GM21619 (cell line): ENCODE measurements at regions not wholly inside any gene's neighbourhood (a gene's known extent, or its start where the extent isn't known, plus 50 kb on each side); places are given as distances from the start of the nearest gene placed in this dataset.

Experiments used
- ATAC-seq: cut with Tn5 transposase; IDR thresholded peaks from one replicate; pipeline ENCODE4 v1.9.1; 2021; ENCODE audit not compliant: unreplicated experiment

- no peak for ATAC-seq
Measured at GRCh38 chr10:118835682-118836326, 81.0 kb upstream of the CACUL1 start.

GRCh38 chr10:118838364-118838763 lies 83.6 kb upstream of the CACUL1 start:
- ATAC-seq, result no peak

DNA sequence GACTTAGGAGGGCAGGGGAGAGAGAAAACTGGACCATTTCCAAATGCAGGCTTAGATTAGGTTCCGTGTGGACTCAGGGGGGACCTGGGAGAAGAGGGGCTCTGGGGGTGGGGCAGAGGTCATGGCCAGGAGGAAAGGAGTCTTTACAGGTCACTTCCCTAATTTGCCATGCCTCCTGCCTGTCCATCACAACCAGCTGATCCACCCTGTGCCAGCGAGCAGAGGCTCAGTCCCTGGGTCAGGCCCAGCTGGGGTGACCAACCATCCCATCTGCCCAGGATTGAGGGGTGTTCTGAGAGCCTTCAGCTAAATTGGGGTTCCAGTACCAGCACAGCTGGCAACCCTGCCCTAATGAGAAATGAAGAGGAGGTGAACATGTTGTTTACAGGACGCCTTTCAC lies 84.6 kb upstream of the CACUL1 start:
- ATAC-seq, result no peak

DNA sequence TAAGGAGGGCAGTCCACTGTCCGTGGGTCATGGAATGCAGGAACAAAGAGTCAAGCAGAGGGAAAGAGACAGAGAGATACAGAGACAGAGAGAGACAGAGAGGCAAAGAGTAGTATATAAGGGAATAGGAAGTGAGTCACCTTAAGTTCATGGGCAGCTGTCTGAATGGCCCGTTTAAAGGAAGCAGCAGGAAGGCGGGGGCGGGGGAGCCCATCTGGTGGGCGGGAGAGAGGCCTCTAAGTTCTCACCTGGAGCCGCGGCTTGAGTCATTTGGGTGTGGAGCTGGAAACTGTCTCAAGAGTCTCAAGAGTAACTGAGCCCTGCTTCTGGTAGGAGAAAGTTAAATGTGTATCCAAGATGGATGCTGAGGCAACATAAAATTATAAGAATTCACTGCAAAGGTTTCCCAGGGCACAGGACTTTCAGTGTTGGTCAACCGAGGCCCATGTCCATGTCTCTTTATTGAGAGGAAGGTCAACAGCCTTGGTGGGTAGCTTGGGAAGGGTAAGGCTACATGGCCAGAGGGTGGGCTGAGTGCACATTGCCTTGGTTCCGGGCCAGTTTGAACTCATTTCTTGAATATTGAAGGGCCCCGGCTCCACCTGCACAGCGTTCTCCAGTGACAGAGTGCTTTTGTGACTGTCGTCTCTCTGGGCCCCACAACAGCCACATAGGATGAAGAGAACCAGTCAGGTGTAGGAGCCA lies 85.5 kb upstream of the CACUL1 start:
- no peak for ATAC-seq

GRCh38 chr10:118840776-118841468 lies 86.2 kb upstream of the CACUL1 start:
- no peak for ATAC-seq

GRCh38 chr10:118841881-118842605 lies 87.3 kb upstream of the CACUL1 start:
- ATAC-seq, result no peak

GRCh38 chr10:118842843-118843624 lies 88.3 kb upstream of the CACUL1 start:
- ATAC-seq, result no peak

- ATAC-seq, result no peak
Measured at GRCh38 chr10:118843647-118844265, 89.0 kb upstream of the CACUL1 start.

DNA sequence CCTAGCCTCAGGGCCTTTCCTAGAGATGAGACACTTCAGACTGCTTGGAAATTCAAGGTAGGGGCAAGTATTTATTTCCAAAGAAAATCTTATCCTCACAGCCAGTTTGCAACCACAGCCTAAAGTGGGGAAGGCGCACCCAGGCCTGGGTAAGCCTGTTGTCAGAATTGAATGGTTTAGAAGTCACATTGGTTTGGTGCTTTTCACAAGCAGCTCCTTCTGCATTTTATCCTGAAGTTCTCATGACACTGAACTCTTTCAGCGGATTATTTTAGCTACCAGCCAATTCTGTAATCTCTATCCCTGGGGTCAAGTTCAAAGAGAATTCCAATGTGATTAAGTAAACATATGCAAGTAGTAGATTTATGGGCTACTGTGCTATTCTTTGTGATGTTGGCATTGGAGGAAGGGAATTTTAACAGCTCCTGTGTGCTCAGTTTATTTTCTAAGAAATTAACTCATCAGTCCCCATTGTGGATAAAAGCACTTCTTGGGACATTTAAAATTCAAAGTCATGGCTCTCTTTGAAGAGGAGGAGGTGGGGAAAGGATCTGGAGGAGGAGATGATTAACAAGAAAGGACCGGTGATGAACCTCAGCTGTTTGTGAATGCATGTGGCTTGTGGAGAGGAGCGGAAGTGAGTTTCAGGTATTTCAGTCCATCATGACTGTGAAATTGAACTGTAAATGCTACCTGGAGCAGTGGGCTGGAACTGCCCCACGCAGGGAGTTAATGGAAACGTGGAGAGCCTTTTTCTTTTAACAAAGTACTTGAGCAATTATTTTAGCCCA lies 90.2 kb upstream of the CACUL1 start:
- no peak for ATAC-seq

DNA sequence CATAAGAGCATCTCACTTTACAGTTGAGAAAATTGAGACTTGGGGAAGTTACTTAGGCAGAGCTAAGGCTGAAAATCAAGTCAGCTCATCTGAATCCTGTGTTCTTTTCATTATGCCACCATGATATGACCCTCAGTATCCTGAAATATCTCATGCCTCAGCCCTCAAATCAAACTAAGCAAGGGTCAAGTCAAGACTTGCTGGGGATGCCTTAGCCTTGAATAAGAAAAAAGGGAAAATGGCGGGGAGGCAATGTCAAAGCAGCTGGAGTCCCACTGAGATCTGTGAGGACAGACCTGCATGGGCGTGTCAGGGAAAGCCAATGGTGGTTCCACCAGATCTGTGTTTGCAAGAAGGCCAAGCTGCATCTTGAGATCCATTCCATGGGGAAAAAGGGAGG lies 91.0 kb upstream of the CACUL1 start:
- ATAC-seq, result no peak

DNA sequence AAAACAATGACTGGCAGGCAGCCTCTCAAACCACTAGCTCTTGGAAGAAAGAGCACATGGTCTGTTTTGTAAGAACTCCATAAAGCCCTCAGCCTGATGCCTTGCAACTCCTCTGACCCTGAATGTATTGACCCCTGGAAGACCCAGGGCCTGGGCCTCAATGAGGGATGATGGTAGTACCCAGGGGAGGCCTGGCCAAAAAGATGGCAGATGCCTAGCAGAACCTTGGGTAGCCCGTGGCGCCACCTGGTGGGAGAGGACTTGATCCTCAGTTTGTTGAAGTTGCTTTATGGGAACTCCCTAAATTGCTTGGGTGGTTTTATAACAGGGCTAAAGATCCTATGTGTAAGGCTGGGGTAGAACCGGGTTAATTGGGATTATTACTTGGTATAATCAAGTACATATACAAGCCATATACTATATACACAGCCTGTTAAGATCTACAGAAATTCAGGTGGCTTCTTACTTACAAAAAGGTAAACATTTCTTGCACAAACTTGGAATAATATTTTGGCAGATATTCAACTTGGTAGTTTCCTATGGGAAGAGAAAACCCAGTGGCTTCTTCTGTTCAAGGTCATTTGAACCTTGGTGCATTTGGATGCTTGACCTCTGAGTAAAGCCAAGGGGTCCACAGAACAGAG lies 95.8 kb upstream of the CACUL1 start:
- peak; percentile 67 for ATAC-seq

DNA sequence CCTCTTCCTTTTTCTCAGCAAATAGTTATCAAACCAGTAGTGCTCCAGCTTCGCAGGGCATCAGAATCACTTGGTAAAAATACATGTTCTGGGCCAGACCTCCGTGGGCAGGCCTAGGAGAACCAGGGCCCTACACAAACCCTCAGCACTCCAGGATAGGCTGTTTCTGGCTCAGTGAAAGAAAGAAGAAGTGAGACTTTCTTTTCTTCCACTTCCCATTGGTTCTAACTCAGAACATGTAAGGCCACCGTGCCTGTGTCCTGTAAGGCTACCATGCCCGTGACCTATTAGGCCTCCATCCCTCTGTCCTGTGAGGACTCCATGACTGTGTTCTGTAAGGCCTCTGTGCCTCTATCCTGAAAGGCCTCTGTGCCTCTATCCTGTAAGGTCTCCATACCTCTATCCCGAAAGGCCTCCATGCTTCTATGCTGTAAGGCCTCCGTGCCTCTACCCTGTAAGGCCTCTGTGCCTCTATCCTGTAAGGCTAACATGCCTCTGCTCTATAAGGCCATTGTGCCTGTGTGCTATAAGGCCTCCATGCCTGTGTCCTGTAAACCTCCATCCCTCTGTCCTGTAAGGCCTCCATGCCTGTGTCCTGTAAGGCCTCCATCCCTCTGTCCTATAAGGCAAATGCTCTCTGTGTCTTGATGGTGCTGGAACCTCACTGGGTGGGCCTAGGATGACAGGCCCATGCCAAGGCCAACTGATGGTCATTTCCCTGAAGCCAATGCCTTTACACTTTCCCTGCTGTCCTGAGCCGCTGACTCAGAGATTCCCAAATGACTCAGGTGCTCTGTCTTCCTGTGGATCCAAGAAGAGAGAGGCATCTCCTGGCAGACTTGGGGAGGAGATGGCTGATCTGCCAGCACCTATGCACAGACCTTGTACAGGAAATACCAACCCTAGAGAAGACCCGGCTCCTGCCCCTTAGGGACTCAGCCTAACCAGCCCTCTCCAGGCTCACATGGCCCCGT lies 96.6 kb upstream of the CACUL1 start:
- peak; percentile 62 for ATAC-seq

DNA sequence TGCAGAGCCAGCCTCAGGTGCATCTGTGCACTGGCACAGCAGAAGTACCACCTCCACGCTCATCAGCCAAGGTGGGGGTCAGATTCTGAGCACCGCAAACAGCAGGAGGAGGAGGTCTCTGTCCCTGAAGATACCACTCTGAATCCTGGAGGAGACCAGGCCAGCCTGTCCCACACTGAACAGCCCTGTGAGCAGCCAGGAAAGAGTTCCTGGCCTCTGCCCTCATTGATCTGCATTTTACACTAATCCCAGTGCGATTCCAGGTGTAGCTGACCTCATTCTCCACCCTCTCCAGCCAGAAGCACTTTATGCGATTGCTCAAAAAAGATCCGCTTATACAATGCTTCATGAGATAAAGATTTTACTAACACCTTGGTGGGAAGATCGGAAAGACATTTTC lies 99.1 kb upstream of the CACUL1 start:
- ATAC-seq, result no peak

- no peak for ATAC-seq
Measured at GRCh38 chr10:118856106-118856505, 101.3 kb upstream of the CACUL1 start.

DNA sequence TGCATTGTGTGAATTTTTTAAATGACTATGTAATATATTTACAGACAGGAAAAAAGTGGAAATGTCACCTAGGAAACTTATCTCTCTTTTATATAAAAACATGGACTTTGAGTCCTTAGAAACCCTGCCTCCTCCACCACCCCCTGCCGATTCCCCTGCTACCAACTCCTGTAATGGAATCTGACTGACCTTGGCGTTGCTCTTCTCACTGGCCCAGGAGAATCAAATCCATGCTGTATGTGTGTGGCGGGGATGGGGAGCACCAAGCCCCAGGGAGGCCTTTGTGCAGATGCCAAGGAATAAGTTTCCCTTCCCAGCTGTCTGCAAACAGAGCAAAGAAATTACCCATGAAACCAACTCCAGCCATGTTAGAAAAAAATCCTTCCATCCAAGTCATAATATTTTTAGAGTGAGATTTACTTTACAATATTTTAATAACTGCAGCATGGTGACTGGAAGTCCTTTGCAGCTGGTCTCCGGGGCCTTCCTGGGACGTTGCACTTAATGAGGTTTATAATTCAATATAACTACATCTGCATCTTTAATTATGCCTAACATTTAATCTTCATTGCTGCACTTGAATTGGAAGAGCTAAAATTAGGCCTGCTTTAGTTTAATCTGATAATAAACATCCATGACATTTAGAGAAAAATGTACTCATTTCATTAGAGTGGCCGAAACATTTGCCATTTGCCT lies 111.4 kb upstream of the CACUL1 start:
- ATAC-seq, result no peak

DNA sequence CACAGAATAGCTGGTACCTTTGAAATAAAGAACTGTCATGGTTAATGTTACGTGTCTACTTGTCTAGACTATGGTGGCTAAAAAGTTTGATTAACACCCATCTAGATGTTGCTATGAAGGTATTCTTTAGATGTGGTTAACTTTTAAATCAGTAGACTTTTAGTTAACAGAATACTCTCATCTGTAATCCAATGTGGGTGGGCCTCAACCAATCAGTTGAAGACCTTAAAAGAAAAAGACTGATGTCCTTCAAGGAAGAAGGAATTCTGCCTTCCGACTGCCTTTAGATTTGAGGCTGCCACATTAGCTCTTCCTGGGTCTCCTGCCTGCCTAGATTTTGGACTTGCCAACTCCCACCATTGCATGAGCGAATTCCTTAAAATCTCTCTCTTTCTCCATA lies 113.0 kb upstream of the CACUL1 start:
- ATAC-seq, result no peak

DNA sequence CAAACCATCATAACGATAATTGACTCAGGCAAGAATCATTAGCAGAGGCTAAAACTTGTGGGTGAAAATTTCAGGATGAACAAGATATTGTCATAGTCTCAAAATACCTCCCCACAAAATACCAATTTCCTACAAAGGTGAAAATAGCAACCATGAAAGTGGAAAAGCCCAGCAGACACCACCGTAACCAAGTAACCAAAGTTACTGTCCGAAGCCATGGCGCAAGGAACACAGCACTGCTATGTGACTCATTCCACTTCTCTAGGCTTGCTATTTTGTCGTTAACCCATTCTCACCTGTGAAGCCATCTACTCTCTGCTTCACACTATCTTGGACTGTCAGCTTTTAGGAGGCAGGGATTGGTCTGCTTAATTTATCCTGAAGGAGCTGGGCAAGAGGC lies 113.8 kb upstream of the CACUL1 start:
- ATAC-seq, result no peak
